GM12878 (cell line): ENCODE measurements at regions not wholly inside any gene's neighbourhood (a gene's known extent, or its start where the extent isn't known, plus 50 kb on each side); places are given as distances from the start of the nearest gene placed in this dataset.
A peak's percentile ranks its signal among the peaks of the same experiment; 100 is the strongest.

Experiments used
- ATAC-seq: fragments of 200-7000 bp; cut with Tn5 transposase; 3 replicates; pipeline ENCODE4 v1.9.1; 2020; ENCODE audit warnings: mild to moderate bottlenecking, moderate library complexity
- BruUV-seq: library from RNA; stranded (reverse); fragments of 400-500 nt; replicated peaks from 2 replicates; lab custom pipeline; 2021; lab: Mats Ljungman, UMichigan
- CTCF ChIA-PET: fragments of 300-600 bp; sonication (Branson Sonifier 250); formaldehyde crosslinking; extraction: SDS; loops from one replicate; lab custom pipeline; 2021; ENCODE audit warnings: inconsistent platforms; lab: Yijun Ruan, JAX
- POLR2A ChIA-PET: fragments of 350-600 bp; formaldehyde crosslinking; extraction: SDS; loops from one replicate; lab custom pipeline; 2021; ENCODE audit warnings: inconsistent platforms; lab: Charles Lee
- RAD21 ChIA-PET: fragments of 300-600 bp; sonication (Branson Sonifier 250); formaldehyde crosslinking; loops from one replicate; lab custom pipeline; 2023; ENCODE audit warnings: antibody characterized with exemption; ENCODE audit not compliant: unreplicated experiment; lab: Charles Lee
- SMC1A ChIA-PET: fragments of 300-600 bp; sonication (Branson Sonifier 250); formaldehyde crosslinking; loops from one replicate; lab custom pipeline; 2023; ENCODE audit not compliant: unreplicated experiment, uncharacterized antibody; lab: Charles Lee
- DNase-seq: peaks from one replicate; pipeline ENCODE4 v3.0.0-alpha.2; 2011; ENCODE audit warnings: low read depth, low spot score
- FAIRE-seq: peaks from 3 replicates; lab custom pipeline; 2011; peaks lifted over from hg19 to GRCh38; lab: Jason Lieb, UNC
- H2AFZ ChIP-seq: 2 replicates; pipeline ENCODE4 v1.6.0; 2011; ENCODE audit warnings: low read depth, low read length, control low read depth; ENCODE audit not compliant: control insufficient read depth
- H3K27ac ChIP-seq: 2 replicates; pipeline ENCODE4 v1.5.1; 2011; ENCODE audit warnings: control low read depth; ENCODE audit not compliant: control insufficient read depth, insufficient read depth
- H3K27me3 ChIP-seq, 2 experiments: replicated peaks in 1 of 2; 2 replicates each; pipeline versions ENCODE4 v1.6.0 to v1.6.1; 2011; ENCODE audit warnings: low read length in 1 of 2; ENCODE audit not compliant: control insufficient read depth in 2 of 2, insufficient read depth in 2 of 2
- H3K36me3 ChIP-seq, 2 experiments: 2 replicates each; pipeline ENCODE4 v1.5.1; 2011; ENCODE audit warnings: low read length in 1 of 2; ENCODE audit not compliant: control insufficient read depth in 2 of 2, insufficient read depth in 2 of 2
- H3K4me1 ChIP-seq: 2 replicates; pipeline ENCODE4 v1.6.1; 2011; ENCODE audit warnings: mild to moderate bottlenecking, low read length, moderate library complexity, mixed read lengths; ENCODE audit not compliant: control insufficient read depth, insufficient read depth
- H3K4me2 ChIP-seq: 2 replicates; pipeline ENCODE4 v1.6.0; 2011; ENCODE audit warnings: control low read depth; ENCODE audit not compliant: control insufficient read depth, insufficient read depth
- H3K4me3 ChIP-seq: fragments of 200-600 bp; sonication (generic); 2 replicates; pipeline ENCODE4 v1.5.1; 2016
- H3K79me2 ChIP-seq: 2 replicates; pipeline ENCODE4 v1.6.0; 2011; ENCODE audit warnings: low read length; ENCODE audit not compliant: control insufficient read depth, insufficient read depth
- H3K9ac ChIP-seq: 2 replicates; pipeline ENCODE4 v1.8.0; 2011; ENCODE audit warnings: low read length, control low read depth, mixed read lengths; ENCODE audit not compliant: control insufficient read depth, insufficient read depth
- H3K9me3 ChIP-seq: replicated peaks from 3 replicates; pipeline ENCODE4 v1.5.1; 2011; ENCODE audit warnings: mild to moderate bottlenecking, low read length; ENCODE audit not compliant: control insufficient read depth, insufficient read depth
- H4K20me1 ChIP-seq: 2 replicates; pipeline ENCODE4 v1.6.0; 2011; ENCODE audit not compliant: control insufficient read depth, insufficient read depth
- BCLAF1 ChIP-seq: fragments of 450-650 bp; IDR thresholded peaks from 2 replicates; pipeline ENCODE4 v1.6.1; 2017; ENCODE audit warnings: antibody characterized with exemption, mild to moderate bottlenecking, moderate library complexity
- CHD4 ChIP-seq: fragments of 200-600 bp; sonication (generic); IDR thresholded peaks from 2 replicates; pipeline ENCODE4 v1.6.1; 2016; ENCODE audit warnings: mild to moderate bottlenecking
- CREM ChIP-seq: IDR thresholded peaks from 2 replicates; pipeline ENCODE4 v1.6.1; 2014; ENCODE audit warnings: antibody characterized with exemption, low read depth
- E2F4 ChIP-seq: IDR thresholded peaks from 2 replicates; pipeline ENCODE4 v1.6.1; 2012; ENCODE audit warnings: low read depth, low read length, improper control_type of control experiment
- PML ChIP-seq: IDR thresholded peaks from 2 replicates; pipeline ENCODE4 v1.6.1; 2012; ENCODE audit warnings: low read length, inconsistent platforms
- RAD51 ChIP-seq: fragments of 450-650 bp; IDR thresholded peaks from 2 replicates; pipeline ENCODE4 v1.6.1; 2016; ENCODE audit warnings: moderate library complexity, mild to moderate bottlenecking, inconsistent platforms
- WGBS: methylation state at CpG from one replicate; pipeline ENCODE4 v1.1.6; 2016; ENCODE audit warnings: low lambda C conversion rate; ENCODE audit not compliant: insufficient replicate concordance, insufficient coverage; ENCODE audit errors: missing lambda C conversion rate; 5-methylcytosine and 5-hydroxymethylcytosine counted together
- in situ Hi-C: fragments of 300-500 bp; cut with MboI; formaldehyde crosslinking; loops from 9 replicates; pipeline ENCODE4 v1.14.3; 2018; ENCODE audit warnings: mixed read lengths
- intact Hi-C: fragments of 100-400 bp; cut with micrococcal nuclease; formaldehyde crosslinking; loops from one replicate; pipeline ENCODE4 v1.14.2; 2022; ENCODE audit not compliant: unreplicated experiment

DNA sequence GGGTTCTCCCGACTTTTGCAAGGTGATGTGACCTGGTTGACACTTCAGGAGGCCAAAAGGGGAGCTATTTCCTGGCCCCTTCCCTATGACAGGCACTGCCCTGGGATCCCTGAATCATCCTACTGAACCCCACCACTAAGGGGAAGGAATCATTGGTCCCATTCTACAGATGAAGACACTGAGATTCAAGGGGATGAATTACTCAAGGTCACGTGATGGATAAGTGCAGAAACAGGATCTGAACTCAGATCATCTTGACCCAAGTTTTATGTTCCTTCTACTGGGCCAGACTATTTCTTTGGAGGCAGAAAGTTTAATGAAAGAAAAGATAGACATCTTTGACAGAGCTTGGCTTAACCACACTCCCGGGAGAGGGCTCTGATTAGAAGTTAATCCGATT, 258.7 kb downstream of the RRAGC start:
- intact Hi-C loops: no loop called here
- FAIRE-seq: no peak
- no peaks in the 10 kb centered on the region for H3K9me3 ChIP-seq
- no peak overlapping the region for H2AFZ ChIP-seq
- TF ChIP-seq RAD51: peak; percentile 40; the same call in 1 of the 2 replicates
- no peak for TF ChIP-seq BCLAF1
- peaks cover 0 to 1% of the 10 kb centered on the region in 2 experiments; a peak in 1 of 4 replicates for H3K27me3 ChIP-seq
- H3K36me3 ChIP-seq: no peaks in the 10 kb centered on the region
- no TSS peak for BruUV-seq
- no peak overlapping the region for H3K4me2 ChIP-seq
- no peaks in the 10 kb centered on the region for H3K79me2 ChIP-seq
- ChIA-PET CTCF (no interaction called here), POLR2A (no interaction called here), RAD21 (no interaction called here), SMC1A (no interaction called here)
- no peaks in the 10 kb centered on the region for H4K20me1 ChIP-seq
- H3K4me3 ChIP-seq: no peak overlapping the region
- 31% methylated on average over 4 of the region's 4 CpGs for WGBS
- H3K4me1 ChIP-seq: no peaks in the 10 kb centered on the region
- in situ Hi-C loops: no loop called here
- H3K27ac ChIP-seq: no peak overlapping the region
- no peak for DNase-seq
- H3K9ac ChIP-seq: no peak overlapping the region
- no peak for ATAC-seq

DNA sequence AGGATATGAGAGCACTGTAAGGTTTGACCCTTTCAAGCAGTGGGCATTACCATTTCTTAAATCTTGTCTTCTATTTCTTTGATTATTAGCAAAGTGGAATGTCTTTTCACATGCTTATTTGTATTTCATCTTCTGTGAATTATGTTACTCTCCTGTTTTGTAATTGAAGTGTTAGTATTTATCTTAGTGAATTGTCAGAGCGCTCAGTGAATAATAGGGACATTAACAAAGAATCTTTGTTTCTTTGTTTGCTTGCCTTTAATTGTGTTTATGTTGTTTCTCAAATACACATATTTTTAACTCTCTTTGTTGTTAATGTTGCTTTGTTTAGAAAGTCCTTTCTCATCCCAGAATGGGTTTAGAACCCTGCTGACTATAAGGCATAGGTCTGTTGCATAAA, 259.3 kb downstream of the RRAGC start:
- in situ Hi-C loops (no loop called here), intact Hi-C loops (no loop called here)
- Histone ChIP-seq H3K9me3 (no peaks in the 10 kb centered on the region), H3K36me3 (no peaks in the 10 kb centered on the region), H2AFZ (no peak overlapping the region), H3K9ac (no peak overlapping the region), H4K20me1 (no peaks in the 10 kb centered on the region), H3K79me2 (no peaks in the 10 kb centered on the region), H3K4me2 (no peak overlapping the region), H3K27ac (no peak overlapping the region), H3K27me3 (peaks cover 0 to 1% of the 10 kb centered on the region in 2 experiments; a peak in 1 of 4 replicates), H3K4me3 (no peak overlapping the region), H3K4me1 (no peaks in the 10 kb centered on the region)
- RAD21 ChIA-PET: no interaction called here
- 89% methylated on average over 1 of the region's 1 CpG for WGBS
- ATAC-seq: no peak
- TF ChIP-seq E2F4 (no peak), CREM (no peak), CHD4 (no peak), PML (no peak)
- no peak for FAIRE-seq
- SMC1A ChIA-PET: no interaction called here
- no TSS peak for BruUV-seq
- POLR2A ChIA-PET: no interaction called here
- CTCF ChIA-PET: no interaction called here
- DNase-seq: no peak
